GM18511 (cell line): ENCODE measurements at regions not wholly inside any gene's neighbourhood (a gene's known extent, or its start where the extent isn't known, plus 50 kb on each side); places are given as distances from the start of the nearest gene placed in this dataset.

ENCODE experiments used
- ATAC-seq: cut with Tn5 transposase; IDR thresholded peaks from one replicate; pipeline ENCODE4 v1.9.1; 2021; ENCODE audit warnings: mild to moderate bottlenecking, moderate library complexity; ENCODE audit not compliant: unreplicated experiment

DNA sequence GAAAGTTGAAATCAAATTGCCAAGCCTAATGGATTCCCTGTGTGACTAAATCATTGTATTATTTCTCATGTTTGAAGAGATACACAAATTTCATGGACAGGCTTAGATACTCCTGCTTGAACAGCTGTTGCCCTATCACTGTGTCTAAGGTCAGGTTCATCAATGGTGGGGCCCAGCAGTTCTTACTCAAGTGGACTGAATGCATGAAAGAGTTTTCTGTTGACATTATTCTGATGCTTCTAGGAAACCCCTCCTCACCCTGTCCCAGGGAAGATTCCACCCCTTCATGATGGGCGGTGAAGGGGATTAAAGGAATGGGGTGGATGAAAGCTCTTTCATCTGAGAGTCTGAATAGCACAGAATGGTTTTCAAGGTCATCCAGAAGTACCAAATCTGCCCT lies 148.8 kb downstream of the INO80D start:
- no peak for ATAC-seq

DNA sequence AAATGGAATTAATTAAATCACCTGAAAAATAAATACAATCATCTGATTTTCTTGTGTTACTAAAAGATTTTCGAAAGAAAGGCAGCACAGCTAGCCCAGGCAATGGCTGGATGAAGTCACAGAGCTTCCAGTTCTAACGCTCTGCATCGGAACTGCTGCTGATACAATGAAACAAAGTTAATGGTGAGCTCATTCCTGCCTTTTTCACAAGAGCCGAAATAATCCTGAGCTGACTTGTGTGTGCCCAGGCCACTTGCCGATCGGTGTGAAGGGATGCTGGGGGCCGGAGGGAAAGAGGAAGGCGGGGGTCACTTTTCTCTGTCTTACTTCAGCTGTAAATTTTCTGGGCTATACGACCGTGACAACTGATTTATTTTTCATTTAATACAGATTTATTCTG lies 149.5 kb downstream of the INO80D start:
- no peak for ATAC-seq

DNA sequence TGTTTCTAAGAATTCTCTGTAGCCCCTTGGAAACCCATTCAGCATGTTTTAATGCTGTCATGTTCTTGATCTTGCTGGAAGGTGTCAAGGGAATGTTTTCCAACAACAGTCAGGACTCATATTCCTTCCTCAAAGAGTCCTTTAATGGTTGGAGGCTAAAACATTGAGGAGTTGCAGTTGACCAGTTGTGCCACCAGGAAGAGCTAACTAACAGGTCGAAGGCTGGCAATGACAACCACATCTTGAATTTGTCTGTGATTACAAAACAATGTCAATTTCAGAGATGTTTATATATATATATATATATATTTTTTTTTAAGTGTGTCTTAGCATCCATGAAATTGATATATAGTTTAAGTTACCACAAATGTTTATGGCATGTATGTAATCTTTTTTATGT lies 151.5 kb downstream of the INO80D start:
- no peak for ATAC-seq

DNA sequence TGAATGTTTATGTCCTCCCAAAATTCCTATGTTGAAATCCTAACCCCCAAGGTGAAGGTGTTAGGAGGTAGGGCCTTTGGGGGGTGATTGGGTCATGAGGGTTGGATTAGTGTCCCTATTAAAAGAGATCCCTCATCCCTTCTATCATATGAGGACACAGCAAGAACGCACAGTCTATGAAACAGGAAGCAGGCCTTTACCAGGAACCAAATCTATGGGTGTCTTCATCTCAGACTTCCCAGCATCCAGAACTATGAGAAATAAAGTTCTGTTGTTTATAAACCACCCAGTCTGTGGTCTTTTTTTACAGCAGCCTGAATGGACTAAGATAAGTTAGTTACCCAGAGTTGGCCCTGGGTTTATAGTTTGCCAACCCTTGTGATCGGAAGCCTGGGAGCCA lies 153.1 kb downstream of the INO80D start:
- no peak for ATAC-seq

DNA sequence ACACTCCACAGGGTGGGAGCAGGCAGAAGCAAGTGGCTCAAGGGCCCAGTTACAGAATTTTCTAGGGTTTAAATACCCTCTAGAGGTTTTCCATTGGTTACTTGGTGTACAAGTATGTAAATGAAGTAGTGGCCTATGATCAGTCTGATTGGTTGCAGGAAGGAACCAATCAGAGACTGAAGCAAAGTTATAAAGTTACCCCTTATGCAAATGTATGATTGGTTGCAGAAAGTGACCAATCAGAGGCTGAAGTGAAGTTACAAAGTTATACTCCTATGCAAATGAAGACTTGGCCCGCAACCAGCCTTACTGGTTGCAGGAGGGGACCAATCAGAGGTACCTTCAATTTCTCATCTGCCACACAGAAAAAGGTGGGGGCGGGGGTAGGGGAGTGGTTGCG lies 154.6 kb downstream of the INO80D start:
- ATAC-seq = no peak

DNA sequence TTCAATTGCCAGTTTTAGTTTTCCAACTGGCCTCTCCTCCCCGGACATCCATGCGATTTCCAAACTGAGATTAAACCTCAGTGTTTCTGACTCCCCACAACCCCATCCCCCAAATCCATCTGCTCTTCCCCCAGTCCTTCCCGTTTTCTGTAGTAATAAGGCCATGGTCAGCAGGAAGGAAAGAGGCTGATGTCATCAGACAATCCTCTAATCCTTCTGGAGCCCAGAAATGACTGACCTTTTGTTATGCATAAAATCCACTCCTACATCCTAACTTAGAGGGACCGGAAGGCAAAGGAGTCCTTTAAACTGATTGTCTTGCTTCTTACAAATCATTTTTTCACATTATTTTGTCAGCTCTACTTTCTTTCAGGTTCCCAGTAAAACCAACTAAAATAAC lies 155.8 kb downstream of the INO80D start:
- ATAC-seq = no peak

DNA sequence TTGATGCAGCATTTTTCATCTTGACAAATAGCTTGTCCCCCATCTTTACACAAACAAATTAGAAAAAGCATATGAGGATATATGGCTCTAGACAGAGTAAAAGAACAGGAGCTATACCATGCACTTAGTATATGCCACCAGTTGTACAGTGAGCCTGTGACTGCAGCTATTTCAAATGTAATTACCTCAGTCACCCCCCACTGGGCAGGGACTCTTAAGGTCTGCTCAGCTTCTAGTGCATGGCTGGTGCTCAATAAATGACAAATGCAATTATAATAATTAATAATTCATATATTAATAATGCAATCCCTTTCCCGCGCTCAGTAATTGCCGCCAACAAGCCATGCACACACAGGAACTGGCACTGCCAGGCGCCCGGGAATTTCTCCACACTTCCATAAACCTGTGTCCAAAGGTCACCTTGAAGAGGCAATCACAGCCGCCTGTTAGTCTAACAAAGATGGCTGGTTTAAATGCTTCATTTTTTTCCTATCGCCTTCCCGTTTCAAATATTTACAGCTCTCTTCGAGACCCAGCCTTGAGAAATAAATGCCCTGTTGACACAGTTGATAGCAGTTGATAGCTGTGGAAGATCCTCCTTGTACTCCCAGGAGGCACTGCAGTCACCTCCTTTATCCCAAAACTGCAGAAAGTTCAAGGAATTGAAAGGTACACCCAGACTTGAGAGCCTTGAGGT lies 156.6 kb downstream of the INO80D start:
- no peak for ATAC-seq

DNA sequence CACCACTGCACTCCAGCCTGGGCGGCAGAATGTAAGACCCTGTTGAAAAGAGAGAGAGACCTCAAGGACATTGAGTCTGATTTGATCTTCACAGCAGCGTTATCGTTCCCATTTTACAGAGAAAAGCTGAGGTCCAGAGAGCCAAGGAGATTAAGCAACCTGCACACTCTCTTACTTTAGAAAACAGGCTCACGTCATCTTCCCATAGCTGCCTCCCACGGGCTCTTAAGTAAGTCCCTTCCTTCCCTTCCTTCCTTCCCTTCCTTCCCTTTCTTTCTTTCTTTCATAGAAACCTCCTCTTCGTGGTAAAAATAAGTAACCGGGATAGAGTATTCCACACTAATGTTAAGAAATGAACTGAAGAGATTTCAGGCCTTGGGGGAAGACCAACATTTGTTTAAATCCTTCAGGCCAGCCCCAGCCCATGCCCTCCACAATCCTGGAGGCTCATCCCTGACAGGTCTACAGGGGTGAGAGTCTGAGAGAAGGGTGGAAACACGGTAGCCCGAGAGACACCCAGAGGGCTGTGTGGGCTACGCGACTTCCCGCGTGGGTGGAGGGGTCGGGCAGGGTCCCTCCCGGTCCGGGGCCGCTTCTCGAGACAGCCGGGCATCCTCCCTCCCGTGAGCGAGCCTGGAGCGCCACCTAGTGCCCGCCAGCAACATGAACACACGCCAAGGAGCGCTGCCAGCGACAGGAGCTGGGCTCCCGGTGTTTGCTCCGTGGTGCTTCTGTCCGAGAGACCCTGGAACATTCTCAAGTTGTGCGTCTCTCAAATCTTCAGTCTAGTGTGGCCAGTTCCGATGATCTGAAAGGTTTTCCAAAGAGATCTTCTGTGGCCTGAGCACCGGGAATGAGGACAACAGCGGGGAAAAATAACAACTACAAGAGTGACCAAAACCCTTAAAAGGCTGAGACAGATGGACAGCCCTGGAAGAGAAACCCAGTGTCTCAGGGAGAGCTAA lies 160.3 kb downstream of the INO80D start:
- peak; percentile 97 for ATAC-seq

DNA sequence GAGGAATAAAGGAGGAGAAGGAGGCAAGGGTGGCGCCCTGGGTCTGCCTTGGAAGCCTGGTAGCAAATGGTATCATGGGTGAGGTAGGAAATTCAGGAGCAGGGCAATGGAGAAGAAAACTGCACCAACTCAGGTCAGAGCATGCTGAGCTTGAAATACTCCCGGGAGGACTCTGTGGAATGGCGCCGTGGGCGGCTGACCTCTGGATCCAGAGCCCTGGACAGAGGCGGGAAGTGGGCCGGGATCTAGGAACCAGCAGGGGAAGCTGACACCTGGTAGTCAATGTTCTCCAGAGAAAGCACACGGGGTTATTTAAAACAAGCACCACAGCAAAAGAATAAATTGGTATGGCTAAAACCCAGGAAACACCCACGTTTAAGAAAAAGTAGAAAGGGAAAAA lies 161.3 kb downstream of the INO80D start:
- no peak for ATAC-seq

DNA sequence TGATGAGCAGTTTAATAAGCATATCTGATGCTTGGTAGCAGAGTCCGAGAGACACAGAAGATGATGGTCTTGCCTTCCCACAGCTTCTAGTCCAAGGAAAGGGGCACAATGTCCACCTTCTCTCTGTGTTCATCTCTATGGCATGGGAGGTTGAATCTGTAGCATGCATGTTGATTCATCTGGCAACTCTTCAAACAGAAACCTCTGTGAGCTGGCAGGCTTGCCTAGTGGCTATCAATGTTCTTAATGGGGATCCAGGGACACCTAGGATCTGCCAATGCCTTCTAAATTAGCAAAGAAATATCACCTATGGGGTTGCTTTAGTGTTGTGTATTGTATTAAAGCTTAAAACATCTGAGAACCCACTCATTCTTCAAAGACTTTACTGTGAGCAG lies 170.8 kb downstream of the INO80D start:
- no peak for ATAC-seq

DNA sequence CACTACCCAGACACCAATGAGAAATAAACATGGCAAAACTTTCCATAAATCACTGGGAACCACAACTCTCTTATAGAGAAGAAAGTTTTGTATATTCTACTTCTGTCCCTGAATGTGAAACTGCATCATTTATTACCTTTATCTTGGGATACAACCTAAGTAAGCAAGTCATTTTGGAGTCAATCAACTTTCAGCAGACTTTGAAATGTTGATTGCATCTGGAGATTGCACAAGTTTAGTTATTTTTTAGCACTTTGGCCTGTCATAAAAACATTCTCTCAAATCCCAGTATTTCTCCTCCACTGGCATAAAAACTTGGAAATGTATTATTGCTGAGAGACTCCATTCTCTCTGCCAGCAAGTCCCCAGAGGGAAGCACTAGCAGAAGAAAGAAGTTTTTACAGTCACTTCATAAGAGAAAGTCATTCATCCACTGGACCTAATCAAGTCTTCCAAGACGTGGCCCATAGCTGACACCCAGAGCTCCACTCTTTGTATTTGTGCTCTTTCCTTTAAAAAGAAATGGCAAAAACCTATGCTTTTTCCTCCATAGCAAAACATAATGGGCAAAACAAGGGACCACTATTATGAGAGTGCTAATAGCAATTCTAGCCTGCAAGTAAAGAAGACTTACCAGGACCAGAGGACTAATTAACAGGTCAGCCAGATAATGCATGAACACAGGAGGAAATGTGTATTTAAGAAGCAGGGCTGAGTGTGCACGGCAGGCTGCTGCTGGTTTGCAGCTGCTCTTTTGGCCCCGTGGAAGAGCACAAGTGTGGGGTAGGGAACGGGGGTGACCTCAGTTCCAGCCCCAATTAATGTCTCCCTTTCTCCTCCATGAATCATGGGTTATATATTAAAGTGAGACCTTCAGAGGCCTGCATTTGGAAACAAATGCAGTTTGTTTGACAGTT lies 171.5 kb downstream of the INO80D start:
- ATAC-seq = no peak

DNA sequence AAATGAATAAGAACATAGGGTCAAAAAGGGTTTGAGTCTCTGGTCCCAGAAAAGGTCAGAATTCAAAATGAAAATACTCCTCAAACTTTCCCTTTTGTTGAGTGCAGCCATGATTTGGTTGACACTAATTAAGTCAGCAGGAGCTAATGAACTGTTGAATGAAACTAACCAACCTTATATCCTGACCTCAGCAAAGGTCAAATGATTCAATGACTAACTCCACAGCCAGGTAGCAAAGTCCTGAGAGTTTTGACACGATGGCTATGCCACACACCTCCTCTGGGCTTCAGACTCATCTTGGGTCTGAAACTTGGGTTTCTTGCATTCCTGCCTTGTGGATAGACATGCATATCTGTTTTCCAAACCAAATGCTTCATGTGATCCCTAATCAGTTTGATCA lies 172.3 kb downstream of the INO80D start:
- ATAC-seq = no peak

DNA sequence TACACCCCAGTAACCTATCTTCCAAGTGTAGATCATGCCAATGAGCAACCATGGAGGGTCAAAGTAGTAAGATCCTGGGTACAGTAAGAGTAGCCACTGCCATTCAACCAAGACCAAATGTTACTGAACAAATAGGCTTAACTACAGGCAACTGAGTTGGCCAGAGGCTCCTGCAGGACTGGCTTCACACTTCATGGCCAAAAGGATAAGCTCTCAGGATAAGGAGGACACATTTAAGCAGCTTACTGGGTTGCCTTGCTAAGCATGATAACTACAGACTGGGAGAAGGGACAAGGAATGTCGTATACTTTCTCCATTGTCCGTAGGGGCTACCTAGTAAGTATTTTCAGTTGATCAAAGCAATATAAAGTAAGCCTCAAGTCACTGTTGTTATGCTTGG lies 174.7 kb downstream of the INO80D start:
- no peak for ATAC-seq

DNA sequence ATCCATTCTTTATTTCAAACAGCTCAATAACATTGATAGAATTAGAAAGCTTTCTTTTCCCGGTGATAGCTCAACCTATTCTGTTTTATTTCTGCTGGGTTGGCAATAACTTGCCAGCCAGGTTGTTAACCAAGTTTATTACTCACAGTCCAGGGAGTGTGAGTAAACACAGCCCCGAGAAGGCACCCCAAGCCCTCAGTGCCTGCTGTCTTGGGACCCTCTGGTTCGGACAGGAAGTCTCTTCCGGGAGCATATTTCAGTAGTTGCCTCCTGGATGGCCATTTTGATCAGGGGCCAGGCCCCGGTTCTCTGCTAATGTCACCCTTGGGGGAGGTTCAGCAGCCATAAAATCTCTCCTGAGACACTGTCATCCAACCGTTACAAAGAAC lies 176.8 kb downstream of the INO80D start:
- no peak for ATAC-seq

DNA sequence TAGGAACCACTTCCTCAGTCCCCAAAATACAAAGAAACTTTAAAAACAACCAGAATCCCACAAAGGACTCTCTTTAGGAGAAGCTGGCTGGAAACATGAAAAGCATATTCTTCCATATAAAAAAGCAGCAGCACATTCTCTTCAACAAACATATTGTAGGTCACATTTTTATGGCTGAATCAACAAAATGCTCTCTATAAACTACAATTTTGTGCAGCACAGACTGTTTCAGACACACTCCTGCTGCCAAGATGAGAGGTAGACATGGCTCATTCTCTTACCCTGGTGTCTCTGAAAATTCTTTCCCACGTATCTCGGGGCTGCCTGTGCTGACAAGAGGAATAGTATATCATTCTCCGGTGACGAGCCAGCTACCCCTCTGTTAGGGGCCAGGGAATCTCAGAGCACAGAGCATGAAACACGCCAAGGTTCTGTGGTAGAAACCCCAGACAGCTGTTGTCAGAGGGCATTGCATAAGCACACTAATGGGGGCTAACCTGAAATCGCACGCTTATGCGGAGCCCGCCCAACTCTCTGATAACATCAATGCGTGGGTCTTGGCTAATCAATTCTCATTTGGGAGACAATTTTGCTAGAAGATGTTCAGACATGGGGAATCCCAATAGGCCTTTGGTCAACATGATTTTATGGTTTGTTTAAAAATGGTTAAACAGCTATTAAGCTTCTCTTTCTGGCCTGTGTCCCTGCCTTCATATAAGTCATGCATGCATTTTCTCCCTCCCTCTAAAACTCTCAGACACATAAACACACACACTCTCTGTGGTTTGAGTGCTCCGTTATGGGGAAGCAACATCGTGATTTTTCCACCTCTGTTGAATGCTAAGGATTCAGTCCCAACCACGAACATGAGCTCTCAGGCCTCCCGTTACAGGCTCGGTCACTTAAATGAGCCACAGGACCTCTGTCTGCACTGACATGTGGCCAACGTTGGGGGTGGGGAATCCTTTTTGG lies 177.5 kb downstream of the INO80D start:
- no peak for ATAC-seq

DNA sequence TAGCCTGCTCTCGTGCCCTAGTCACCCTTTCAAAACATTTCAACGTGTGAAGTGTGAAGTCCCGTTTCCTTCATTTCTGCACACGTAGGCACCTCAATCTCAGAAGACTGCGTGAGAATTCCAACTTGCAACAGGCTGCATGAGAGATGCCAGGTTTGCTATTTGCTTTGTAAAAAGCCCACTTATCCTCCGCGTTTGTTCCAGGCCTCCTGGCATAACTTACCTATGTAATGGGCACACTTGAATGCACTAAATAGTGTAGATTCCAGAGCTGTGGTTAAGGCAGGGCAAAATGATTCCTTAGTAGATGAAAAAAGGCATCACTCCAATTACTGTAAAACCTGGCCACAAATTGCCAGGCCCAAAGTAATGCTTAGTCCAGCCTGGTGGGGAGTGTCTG lies 179.6 kb downstream of the INO80D start:
- ATAC-seq = no peak

DNA sequence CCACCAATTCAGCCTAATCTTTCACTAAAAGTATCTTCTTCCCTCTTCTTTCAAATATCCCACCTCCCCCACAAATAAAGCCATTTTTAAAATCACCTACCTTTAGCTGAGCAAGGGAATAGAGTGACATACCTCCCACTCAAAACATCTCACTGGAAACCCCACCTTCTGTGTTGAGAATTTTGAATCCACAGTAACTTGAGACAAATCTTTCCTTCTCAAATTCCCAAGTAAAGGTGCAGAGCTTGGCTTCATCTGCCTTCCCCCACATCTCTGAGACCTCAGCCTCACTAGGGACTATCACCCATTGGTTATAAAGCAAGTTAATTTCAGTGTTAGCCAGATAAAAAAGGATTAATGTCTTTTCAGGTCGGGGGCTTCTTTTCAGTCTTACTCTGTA lies 180.4 kb downstream of the INO80D start:
- ATAC-seq = no peak

DNA sequence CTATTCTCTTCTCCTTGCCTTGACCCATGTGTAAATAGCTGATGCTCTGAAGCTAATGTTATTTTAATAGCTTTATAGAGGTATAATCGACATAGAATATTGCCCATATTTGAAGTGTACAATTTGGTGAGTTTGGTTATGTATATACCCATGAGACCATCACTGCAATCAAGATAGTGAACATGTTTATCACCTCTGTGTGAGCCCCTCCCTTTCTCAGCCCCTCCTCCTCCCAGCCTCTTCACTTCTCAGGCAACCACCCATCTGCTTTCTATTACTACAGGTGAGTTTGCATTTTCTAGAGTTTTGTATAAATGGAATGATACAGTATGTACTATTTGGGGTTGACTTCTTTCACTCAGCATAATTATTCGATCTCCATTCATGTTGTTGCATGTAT lies 181.1 kb downstream of the INO80D start:
- ATAC-seq = no peak

DNA sequence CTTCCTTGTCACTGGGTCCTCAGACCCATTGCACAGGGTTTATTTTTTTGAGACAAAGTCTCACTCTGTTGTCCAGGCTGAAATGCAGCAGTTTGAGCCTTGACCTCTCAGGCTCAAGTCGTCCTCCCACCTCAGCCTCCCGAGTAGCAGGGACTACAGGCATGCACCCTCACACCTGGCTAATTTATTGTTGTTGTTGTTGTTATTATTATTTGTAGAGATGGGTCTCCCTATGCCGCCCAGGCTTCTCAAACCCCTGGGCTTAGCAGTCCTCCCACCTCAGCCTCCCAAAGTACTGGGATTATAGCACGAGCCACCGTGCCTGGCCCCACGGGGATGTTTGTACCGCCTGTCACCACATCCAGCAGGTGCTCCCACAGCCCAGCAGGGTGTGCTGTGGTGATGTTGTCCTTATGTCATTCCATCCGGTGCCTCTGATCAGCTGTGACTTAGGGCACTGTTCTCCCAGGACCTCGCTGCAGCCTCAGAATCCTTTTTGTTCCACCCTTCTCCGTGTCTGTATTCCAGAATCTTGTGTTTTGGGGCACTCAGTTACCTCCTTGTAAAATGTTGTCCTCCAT lies 182.3 kb downstream of the INO80D start:
- peak; percentile 93 for ATAC-seq

DNA sequence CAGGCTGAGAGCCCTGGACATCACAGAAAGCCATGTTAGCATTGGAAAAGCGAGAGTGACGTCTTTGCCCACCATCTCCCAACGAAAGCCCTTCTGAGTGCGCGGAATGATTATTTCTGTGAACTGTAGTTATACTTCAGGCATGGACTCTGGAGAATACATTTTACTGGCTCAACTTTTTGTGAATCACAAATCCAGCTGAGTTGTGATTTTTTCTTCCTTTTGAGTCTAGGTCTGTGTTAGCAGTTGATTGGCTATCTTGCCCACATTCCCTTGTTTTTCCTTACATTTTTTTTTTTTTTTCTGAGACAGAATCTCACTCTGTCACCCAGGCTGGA lies 183.1 kb downstream of the INO80D start:
- ATAC-seq = no peak
